C4-2B (cell line): ENCODE measurements at regions not wholly inside any gene's neighbourhood (a gene's known extent, or its start where the extent isn't known, plus 50 kb on each side); places are given as distances from the start of the nearest gene placed in this dataset.

Experiments
- ZFX ChIP-seq: fragments of 450-650 bp; IDR thresholded peaks from 2 replicates; pipeline ENCODE4 v1.6.1; 2017
- TF ChIP-seq, protein P1 (sequence below): fragments of 450-650 bp; conservative IDR thresholded peaks from 2 replicates; pipeline ENCODE4 v1.5.1; 2017; ENCODE audit warnings: mild to moderate bottlenecking

DNA sequence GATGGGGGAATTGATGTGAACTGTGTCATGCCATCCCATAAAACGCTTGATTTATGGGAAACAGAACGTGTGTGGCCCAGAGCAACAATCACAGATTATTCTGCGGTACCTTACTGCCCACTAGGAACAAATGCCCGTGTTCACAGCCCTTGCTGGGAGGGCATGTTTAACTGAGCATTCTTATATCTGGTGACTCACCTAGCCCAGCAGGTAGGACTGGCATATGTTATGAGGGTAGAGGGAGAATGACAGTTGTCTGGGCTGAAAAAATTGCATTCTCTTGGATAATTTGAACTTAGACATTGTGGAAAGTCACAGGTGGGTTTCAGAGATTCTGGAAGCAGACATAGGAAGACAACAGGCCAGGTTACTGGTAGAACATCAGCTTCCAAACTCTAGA lies 460.6 kb downstream of the DMRT2 start:
- TF ChIP-seq, protein P1, sequence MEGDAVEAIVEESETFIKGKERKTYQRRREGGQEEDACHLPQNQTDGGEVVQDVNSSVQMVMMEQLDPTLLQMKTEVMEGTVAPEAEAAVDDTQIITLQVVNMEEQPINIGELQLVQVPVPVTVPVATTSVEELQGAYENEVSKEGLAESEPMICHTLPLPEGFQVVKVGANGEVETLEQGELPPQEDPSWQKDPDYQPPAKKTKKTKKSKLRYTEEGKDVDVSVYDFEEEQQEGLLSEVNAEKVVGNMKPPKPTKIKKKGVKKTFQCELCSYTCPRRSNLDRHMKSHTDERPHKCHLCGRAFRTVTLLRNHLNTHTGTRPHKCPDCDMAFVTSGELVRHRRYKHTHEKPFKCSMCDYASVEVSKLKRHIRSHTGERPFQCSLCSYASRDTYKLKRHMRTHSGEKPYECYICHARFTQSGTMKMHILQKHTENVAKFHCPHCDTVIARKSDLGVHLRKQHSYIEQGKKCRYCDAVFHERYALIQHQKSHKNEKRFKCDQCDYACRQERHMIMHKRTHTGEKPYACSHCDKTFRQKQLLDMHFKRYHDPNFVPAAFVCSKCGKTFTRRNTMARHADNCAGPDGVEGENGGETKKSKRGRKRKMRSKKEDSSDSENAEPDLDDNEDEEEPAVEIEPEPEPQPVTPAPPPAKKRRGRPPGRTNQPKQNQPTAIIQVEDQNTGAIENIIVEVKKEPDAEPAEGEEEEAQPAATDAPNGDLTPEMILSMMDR = no peak
- TF ChIP-seq ZFX = no peak
